Inferior parietal cortex (tissue), 1 donor: ENCODE measurements at regions not wholly inside any gene's neighbourhood (a gene's known extent, or its start where the extent isn't known, plus 50 kb on each side); places are given as distances from the start of the nearest gene placed in this dataset.

Source experiments
- DNase-seq: peaks from one replicate; pipeline ENCODE4 v3.0.0-alpha.2; 2016; ENCODE audit errors: extremely low spot score

GRCh38 chr11:42047637-42048555 lies 588.4 kb upstream of the LRRC4C start:
- no peak for DNase-seq

GRCh38 chr11:42049186-42049585 lies 589.7 kb upstream of the LRRC4C start:
- no peak for DNase-seq

- DNase-seq, result no peak
Observed at GRCh38 chr11:42049650-42050049, 590.2 kb upstream of the LRRC4C start.

GRCh38 chr11:42054351-42054900 lies 595.0 kb upstream of the LRRC4C start:
- DNase-seq, result no peak

GRCh38 chr11:42055606-42056005 lies 596.2 kb upstream of the LRRC4C start:
- no peak for DNase-seq

GRCh38 chr11:42058794-42059193 lies 599.3 kb upstream of the LRRC4C start:
- no peak for DNase-seq

GRCh38 chr11:42065199-42065598 lies 605.7 kb upstream of the LRRC4C start:
- DNase-seq, result no peak

GRCh38 chr11:42066113-42066512 lies 606.7 kb upstream of the LRRC4C start:
- no peak for DNase-seq

GRCh38 chr11:42074306-42074705 lies 614.9 kb upstream of the LRRC4C start:
- no peak for DNase-seq

- DNase-seq, result no peak
Observed at GRCh38 chr11:42075180-42075579, 615.7 kb upstream of the LRRC4C start.

GRCh38 chr11:42077794-42078193 lies 618.3 kb upstream of the LRRC4C start:
- DNase-seq, result no peak

GRCh38 chr11:42085736-42086135 lies 626.3 kb upstream of the LRRC4C start:
- DNase-seq, result no peak

GRCh38 chr11:42093541-42093940 lies 634.1 kb upstream of the LRRC4C start:
- no peak for DNase-seq

- no peak for DNase-seq
Observed at GRCh38 chr11:42098075-42098474, 638.6 kb upstream of the LRRC4C start.

GRCh38 chr11:42112866-42113265 lies 653.4 kb upstream of the LRRC4C start:
- no peak for DNase-seq

- DNase-seq, result no peak
Observed at GRCh38 chr11:42114927-42115326, 655.5 kb upstream of the LRRC4C start.

- DNase-seq, result no peak
Observed at GRCh38 chr11:42138454-42138853, 679.0 kb upstream of the LRRC4C start.

- no peak for DNase-seq
Observed at GRCh38 chr11:42145311-42145710, 685.9 kb upstream of the LRRC4C start.

GRCh38 chr11:42161886-42162285 lies 702.4 kb upstream of the LRRC4C start:
- DNase-seq, result no peak

GRCh38 chr11:42169191-42169590 lies 709.7 kb upstream of the LRRC4C start:
- no peak for DNase-seq

- DNase-seq, result no peak
Observed at GRCh38 chr11:42170601-42171000, 711.1 kb upstream of the LRRC4C start.

GRCh38 chr11:42171046-42171445 lies 711.6 kb upstream of the LRRC4C start:
- DNase-seq, result no peak

- DNase-seq, result no peak
Observed at GRCh38 chr11:42172441-42172840, 713.0 kb upstream of the LRRC4C start.
